ENCODE measurements at regions not wholly inside any gene's neighbourhood (a gene's known extent, or its start where the extent isn't known, plus 50 kb on each side); places are given as distances from the start of the nearest gene placed in this dataset.

DNA sequence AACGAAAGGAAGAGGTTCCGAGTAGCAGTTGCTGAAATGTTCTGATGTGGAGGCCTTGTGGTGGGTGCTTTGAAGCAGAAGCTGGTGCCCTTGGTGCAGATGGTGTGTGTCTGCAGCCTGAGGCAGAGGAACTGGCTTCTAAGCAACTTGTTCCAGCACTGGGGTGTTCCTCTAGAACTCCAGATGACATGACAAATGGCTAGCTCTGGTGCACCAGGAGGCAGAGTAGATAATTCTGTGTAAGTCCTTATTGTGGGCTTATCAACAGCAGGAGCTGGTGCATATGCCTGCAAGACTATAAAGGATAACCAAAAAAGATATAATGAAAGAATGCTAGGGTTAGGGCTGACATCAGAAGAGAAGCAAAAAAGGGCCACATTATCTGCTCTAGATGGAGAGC is 76.5 kb downstream of the ARL5B start:
- Histone ChIP-seq H3K36me3 (ENCODE audit: control insufficient read depth, insufficient read depth, low read length) (no peaks in the 10 kb centered on the region), H4K20me1 (ENCODE audit: control insufficient read depth, extremely low read depth, insufficient read depth, low read length) (no peaks in the 10 kb centered on the region)
- DNase-seq (ENCODE audit: low read depth in 2 of 2) = no peak

DNA sequence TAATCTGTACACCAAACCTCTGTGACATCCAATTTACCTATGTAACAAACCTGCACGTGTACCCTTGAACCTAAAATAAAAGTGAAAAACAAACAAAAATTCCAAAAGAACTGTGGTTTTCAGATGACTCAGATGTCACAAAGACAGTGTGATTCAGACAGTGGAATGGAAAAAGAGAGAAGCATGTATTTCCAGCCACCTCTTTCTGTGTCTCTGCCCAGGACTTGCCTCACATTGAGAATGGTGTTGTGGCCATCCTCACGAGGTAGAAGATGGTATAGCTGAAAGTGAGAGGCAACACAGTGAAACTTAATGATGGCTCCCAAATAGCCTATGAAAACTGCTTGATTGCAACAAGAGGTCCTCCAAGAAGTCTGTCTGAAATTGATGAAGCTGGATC is 78.0 kb downstream of the ARL5B start:
- Histone ChIP-seq H3K9ac (ENCODE audit: insufficient read depth, low read length) (no peak overlapping the region), H3K4me2 (ENCODE audit: extremely low read depth, insufficient read depth, low read length) (no peak overlapping the region), H3K27me3 (ENCODE audit: control insufficient read depth, insufficient read depth, low read length) (no peaks in the 10 kb centered on the region), H3K9me3 (ENCODE audit: control insufficient read depth, insufficient read depth, low read depth, low read length) (no peaks in the 10 kb centered on the region), H3K79me2 (ENCODE audit: control insufficient read depth, insufficient read depth, low read length) (no peaks in the 10 kb centered on the region), H4K20me1 (ENCODE audit: control insufficient read depth, extremely low read depth, insufficient read depth, low read length) (no peaks in the 10 kb centered on the region), H3K4me3 (replicated peaks in 1 of 4; ENCODE audit: control extremely low read depth in 1 of 4, insufficient read depth in 1 of 4, low read depth in 3 of 4, low read length in 4 of 4) (no peak overlapping the region), H3K27ac (ENCODE audit: insufficient read depth, low read length) (no peak overlapping the region), H3K4me1 (ENCODE audit: control insufficient read depth, extremely low read depth, insufficient read depth, low read length) (no peaks in the 10 kb centered on the region), H2AFZ (ENCODE audit: low read length) (no peak overlapping the region), H3K36me3 (ENCODE audit: control insufficient read depth, insufficient read depth, low read length) (no peaks in the 10 kb centered on the region)
- peak; percentile 40 to 69 for DNase-seq (ENCODE audit: low read depth in 2 of 2)
- no peak for TF ChIP-seq EZH2 (IDR thresholded peaks at IDR 0.05; ENCODE audit: low read length, missing control alignments)
- TF ChIP-seq, protein P1, sequence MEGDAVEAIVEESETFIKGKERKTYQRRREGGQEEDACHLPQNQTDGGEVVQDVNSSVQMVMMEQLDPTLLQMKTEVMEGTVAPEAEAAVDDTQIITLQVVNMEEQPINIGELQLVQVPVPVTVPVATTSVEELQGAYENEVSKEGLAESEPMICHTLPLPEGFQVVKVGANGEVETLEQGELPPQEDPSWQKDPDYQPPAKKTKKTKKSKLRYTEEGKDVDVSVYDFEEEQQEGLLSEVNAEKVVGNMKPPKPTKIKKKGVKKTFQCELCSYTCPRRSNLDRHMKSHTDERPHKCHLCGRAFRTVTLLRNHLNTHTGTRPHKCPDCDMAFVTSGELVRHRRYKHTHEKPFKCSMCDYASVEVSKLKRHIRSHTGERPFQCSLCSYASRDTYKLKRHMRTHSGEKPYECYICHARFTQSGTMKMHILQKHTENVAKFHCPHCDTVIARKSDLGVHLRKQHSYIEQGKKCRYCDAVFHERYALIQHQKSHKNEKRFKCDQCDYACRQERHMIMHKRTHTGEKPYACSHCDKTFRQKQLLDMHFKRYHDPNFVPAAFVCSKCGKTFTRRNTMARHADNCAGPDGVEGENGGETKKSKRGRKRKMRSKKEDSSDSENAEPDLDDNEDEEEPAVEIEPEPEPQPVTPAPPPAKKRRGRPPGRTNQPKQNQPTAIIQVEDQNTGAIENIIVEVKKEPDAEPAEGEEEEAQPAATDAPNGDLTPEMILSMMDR (conservative IDR thresholded peaks at IDR 0.05 in 1 of 2, IDR thresholded peaks at IDR 0.05 in 1 of 2; ENCODE audit: low read depth in 1 of 2, low read length in 2 of 2) = no peak

More for the DNA sequence above, 76.5 kb downstream of the ARL5B start:
- Histone ChIP-seq H3K9ac (ENCODE audit: insufficient read depth, low read length) (no peak overlapping the region), H3K9me3 (ENCODE audit: control insufficient read depth, insufficient read depth, low read depth, low read length) (no peaks in the 10 kb centered on the region), H3K27me3 (ENCODE audit: control insufficient read depth, insufficient read depth, low read length) (no peaks in the 10 kb centered on the region), H3K4me2 (ENCODE audit: extremely low read depth, insufficient read depth, low read length) (no peak overlapping the region), H3K4me3 (replicated peaks in 1 of 4; ENCODE audit: control extremely low read depth in 1 of 4, insufficient read depth in 1 of 4, low read depth in 3 of 4, low read length in 4 of 4) (no peak overlapping the region), H2AFZ (ENCODE audit: low read length) (no peak overlapping the region), H3K27ac (ENCODE audit: insufficient read depth, low read length) (no peak overlapping the region), H3K4me1 (ENCODE audit: control insufficient read depth, extremely low read depth, insufficient read depth, low read length) (no peaks in the 10 kb centered on the region), H3K79me2 (ENCODE audit: control insufficient read depth, insufficient read depth, low read length) (no peaks in the 10 kb centered on the region)
- no peak for TF ChIP-seq EZH2 (IDR thresholded peaks at IDR 0.05; ENCODE audit: low read length, missing control alignments)
- TF ChIP-seq, protein P1 (conservative IDR thresholded peaks at IDR 0.05 in 1 of 2, IDR thresholded peaks at IDR 0.05 in 1 of 2; ENCODE audit: low read depth in 1 of 2, low read length in 2 of 2) = no peak

DNA sequence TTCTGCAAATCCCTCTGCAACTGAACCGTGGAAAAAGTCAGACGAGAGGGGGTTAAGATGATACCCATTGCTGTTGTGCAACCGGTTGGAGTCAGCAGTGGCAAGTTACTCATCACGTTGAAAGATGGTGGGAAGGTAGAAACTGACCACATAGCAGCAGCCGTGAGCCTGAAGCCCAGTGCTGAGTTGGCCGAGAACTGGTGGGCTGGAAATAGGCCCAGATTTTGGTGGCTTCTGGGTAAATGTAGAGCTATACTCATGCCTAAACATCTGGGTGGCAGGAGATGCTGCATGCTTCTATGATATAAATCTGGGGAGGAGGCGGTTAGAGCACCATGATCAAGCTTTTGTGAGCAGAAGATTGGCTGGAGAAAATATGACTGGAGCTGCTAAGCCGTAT is 78.6 kb downstream of the ARL5B start:
- H3K27ac ChIP-seq (ENCODE audit: insufficient read depth, low read length) = no peak overlapping the region
- TF ChIP-seq, protein P1 (conservative IDR thresholded peaks at IDR 0.05 in 1 of 2, IDR thresholded peaks at IDR 0.05 in 1 of 2; ENCODE audit: low read depth in 1 of 2, low read length in 2 of 2) = no peak
- no peak for TF ChIP-seq EZH2 (IDR thresholded peaks at IDR 0.05; ENCODE audit: low read length, missing control alignments)
- no peak overlapping the region for H3K9ac ChIP-seq (ENCODE audit: insufficient read depth, low read length)
- no peaks in the 10 kb centered on the region for H3K9me3 ChIP-seq (ENCODE audit: control insufficient read depth, insufficient read depth, low read depth, low read length)
- H3K4me2 ChIP-seq (ENCODE audit: extremely low read depth, insufficient read depth, low read length) = peak overlapping the region; percentile 52
- H3K36me3 ChIP-seq (ENCODE audit: control insufficient read depth, insufficient read depth, low read length) = no peaks in the 10 kb centered on the region
- no peak overlapping the region for H3K4me3 ChIP-seq (replicated peaks in 1 of 4; ENCODE audit: control extremely low read depth in 1 of 4, insufficient read depth in 1 of 4, low read depth in 3 of 4, low read length in 4 of 4)
- no peaks in the 10 kb centered on the region for H4K20me1 ChIP-seq (ENCODE audit: control insufficient read depth, extremely low read depth, insufficient read depth, low read length)
- H2AFZ ChIP-seq (ENCODE audit: low read length) = no peak overlapping the region
- H3K4me1 ChIP-seq (ENCODE audit: control insufficient read depth, extremely low read depth, insufficient read depth, low read length) = no peaks in the 10 kb centered on the region
- no peaks in the 10 kb centered on the region for H3K79me2 ChIP-seq (ENCODE audit: control insufficient read depth, insufficient read depth, low read length)
- H3K27me3 ChIP-seq (ENCODE audit: control insufficient read depth, insufficient read depth, low read length) = no peaks in the 10 kb centered on the region
- peak; percentile 92 to 93 for DNase-seq (ENCODE audit: low read depth in 2 of 2)

All from fibroblast of lung (primary cell).